Neuron (in vitro differentiated cells): ENCODE measurements at regions not wholly inside any gene's neighbourhood (a gene's known extent, or its start where the extent isn't known, plus 50 kb on each side); places are given as distances from the start of the nearest gene placed in this dataset.

Source experiments
- H2AFZ ChIP-seq: one replicate; pipeline ENCODE4 v1.6.1; 2013; ENCODE audit warnings: low read depth, mild to moderate bottlenecking, inconsistent platforms, low read length, moderate library complexity
- H3K27me3 ChIP-seq: one replicate; pipeline ENCODE4 v1.6.1; 2013; ENCODE audit warnings: low read length; ENCODE audit not compliant: insufficient read depth
- H3K36me3 ChIP-seq: one replicate; pipeline ENCODE4 v1.6.1; 2013; ENCODE audit warnings: low read length; ENCODE audit not compliant: insufficient read depth
- H3K4me1 ChIP-seq: one replicate; pipeline ENCODE4 v1.6.1; 2013; ENCODE audit warnings: low read length; ENCODE audit not compliant: insufficient read depth
- H3K4me3 ChIP-seq: 2 replicates; pipeline ENCODE4 v1.5.1; 2013; ENCODE audit warnings: mild to moderate bottlenecking, low read length, moderate library complexity
- H3K9me3 ChIP-seq: one replicate; pipeline ENCODE4 v1.6.1; 2013; ENCODE audit warnings: low read length

- Histone ChIP-seq H3K4me3 (no peak overlapping the region), H3K4me1 (no peaks in the 10 kb centered on the region), H2AFZ (no peak overlapping the region), H3K9me3 (no peaks in the 10 kb centered on the region), H3K27me3 (no peaks in the 10 kb centered on the region), H3K36me3 (no peaks in the 10 kb centered on the region)
These were observed 327.3 kb upstream of the AJAP1 start for GRCh38 chr1:4327142-4327541.

- Histone ChIP-seq H3K36me3 (no peaks in the 10 kb centered on the region), H3K9me3 (no peaks in the 10 kb centered on the region), H3K4me1 (no peaks in the 10 kb centered on the region), H3K4me3 (no peak overlapping the region), H2AFZ (no peak overlapping the region), H3K27me3 (no peaks in the 10 kb centered on the region)
These were observed 325.9 kb upstream of the AJAP1 start for GRCh38 chr1:4328402-4329071.

GRCh38 chr1:4330805-4331766 lies 323.3 kb upstream of the AJAP1 start:
- Histone ChIP-seq H2AFZ (no peak overlapping the region), H3K4me3 (no peak overlapping the region), H3K27me3 (no peaks in the 10 kb centered on the region), H3K9me3 (no peaks in the 10 kb centered on the region), H3K4me1 (no peaks in the 10 kb centered on the region), H3K36me3 (no peaks in the 10 kb centered on the region)

GRCh38 chr1:4331767-4332163 lies 322.6 kb upstream of the AJAP1 start:
- no peak overlapping the region for H3K4me3 ChIP-seq

GRCh38 chr1:4336507-4336906 lies 317.9 kb upstream of the AJAP1 start:
- no peaks in the 10 kb centered on the region for H3K4me1 ChIP-seq
- H3K27me3 ChIP-seq: no peaks in the 10 kb centered on the region
- H2AFZ ChIP-seq: no peak overlapping the region
- H3K36me3 ChIP-seq: no peaks in the 10 kb centered on the region
- H3K4me3 ChIP-seq: no peak overlapping the region
- H3K9me3 ChIP-seq: no peaks in the 10 kb centered on the region

More at GRCh38 chr1:4331767-4332163, 322.6 kb upstream of the AJAP1 start:
- H3K4me1 ChIP-seq: no peaks in the 10 kb centered on the region
- H3K9me3 ChIP-seq: no peaks in the 10 kb centered on the region
- no peak overlapping the region for H2AFZ ChIP-seq
- no peaks in the 10 kb centered on the region for H3K27me3 ChIP-seq
- H3K36me3 ChIP-seq: no peaks in the 10 kb centered on the region

GRCh38 chr1:4341421-4341820 lies 313.0 kb upstream of the AJAP1 start:
- Histone ChIP-seq H3K27me3 (no peaks in the 10 kb centered on the region), H3K36me3 (no peaks in the 10 kb centered on the region), H3K4me3 (no peak overlapping the region), H2AFZ (no peak overlapping the region), H3K9me3 (no peaks in the 10 kb centered on the region), H3K4me1 (no peaks in the 10 kb centered on the region)

- H2AFZ ChIP-seq: no peak overlapping the region
- no peaks in the 10 kb centered on the region for H3K9me3 ChIP-seq
- no peaks in the 10 kb centered on the region for H3K36me3 ChIP-seq
- no peaks in the 10 kb centered on the region for H3K4me1 ChIP-seq
- no peaks in the 10 kb centered on the region for H3K27me3 ChIP-seq
- no peak overlapping the region for H3K4me3 ChIP-seq
These were observed 310.2 kb upstream of the AJAP1 start for GRCh38 chr1:4344065-4344732.

GRCh38 chr1:4345094-4345493 lies 309.3 kb upstream of the AJAP1 start:
- Histone ChIP-seq H3K36me3 (no peaks in the 10 kb centered on the region), H3K27me3 (no peaks in the 10 kb centered on the region), H3K9me3 (no peaks in the 10 kb centered on the region), H2AFZ (no peak overlapping the region), H3K4me1 (no peaks in the 10 kb centered on the region), H3K4me3 (no peak overlapping the region)

GRCh38 chr1:4346131-4346530 lies 308.3 kb upstream of the AJAP1 start:
- Histone ChIP-seq H3K9me3 (no peaks in the 10 kb centered on the region), H3K4me1 (no peaks in the 10 kb centered on the region), H3K4me3 (no peak overlapping the region), H3K27me3 (no peaks in the 10 kb centered on the region), H2AFZ (no peak overlapping the region), H3K36me3 (no peaks in the 10 kb centered on the region)

GRCh38 chr1:4351453-4351852 lies 303.0 kb upstream of the AJAP1 start:
- Histone ChIP-seq H2AFZ (no peak overlapping the region), H3K36me3 (no peaks in the 10 kb centered on the region), H3K27me3 (no peaks in the 10 kb centered on the region), H3K4me3 (no peak overlapping the region), H3K9me3 (no peaks in the 10 kb centered on the region), H3K4me1 (no peaks in the 10 kb centered on the region)

- no peaks in the 10 kb centered on the region for H3K4me1 ChIP-seq
- H3K9me3 ChIP-seq: no peaks in the 10 kb centered on the region
- H3K27me3 ChIP-seq: no peaks in the 10 kb centered on the region
- H2AFZ ChIP-seq: no peak overlapping the region
- H3K36me3 ChIP-seq: no peaks in the 10 kb centered on the region
- H3K4me3 ChIP-seq: no peak overlapping the region
These were observed 301.1 kb upstream of the AJAP1 start for GRCh38 chr1:4353090-4353856.

- Histone ChIP-seq H3K9me3 (no peaks in the 10 kb centered on the region), H3K27me3 (no peaks in the 10 kb centered on the region), H3K36me3 (no peaks in the 10 kb centered on the region), H3K4me3 (no peak overlapping the region), H3K4me1 (no peaks in the 10 kb centered on the region), H2AFZ (no peak overlapping the region)
These were observed 298.6 kb upstream of the AJAP1 start for GRCh38 chr1:4355839-4356238.
